A549 (cell line): ENCODE measurements at regions not wholly inside any gene's neighbourhood (a gene's known extent, or its start where the extent isn't known, plus 50 kb on each side); places are given as distances from the start of the nearest gene placed in this dataset.

Experiments
- ATAC-seq, 2 experiments: fragments of 200-7000 bp in 1 of 2; fragments of >200 bp in 1 of 2; cut with Nextera tagmentation in 1 of 2; cut with Tn5 transposase in 1 of 2; 3 replicates each; pipeline versions ENCODE4 v1.8.0 to v1.9.1; 2018 to 2020; ENCODE audit warnings: mild to moderate bottlenecking in 1 of 2, moderate library complexity in 1 of 2
- CTCF ChIA-PET: fragments of 300-600 bp; sonication (Branson Sonifier 250); formaldehyde crosslinking; extraction: SDS; loops from one replicate; lab custom pipeline; 2021; ENCODE audit warnings: antibody characterized with exemption, inconsistent platforms; lab: Yijun Ruan, JAX
- POLR2A ChIA-PET: fragments of 350-600 bp; formaldehyde crosslinking; extraction: SDS; loops from one replicate; lab custom pipeline; 2021; ENCODE audit warnings: antibody characterized with exemption, inconsistent platforms; lab: Yijun Ruan, JAX
- DNase-seq, 2 experiments: peaks; one replicate each; pipeline versions ENCODE4 v3.0.0 to v3.0.0-alpha.2; 2011 to 2016; ENCODE audit warnings: low read depth in 1 of 2, low spot score in 1 of 2
- FAIRE-seq: peaks from 2 replicates; lab custom pipeline; 2011; peaks lifted over from hg19 to GRCh38; lab: Jason Lieb, UNC
- H3K27ac ChIP-seq, 2 experiments: fragments of >200 bp; sonication (Bioruptor Twin); formaldehyde crosslinking; 3 replicates each; pipeline ENCODE4 v1.5.1; 2016 to 2017
- H3K4me1 ChIP-seq: fragments of >200 bp; sonication (Bioruptor Twin); formaldehyde crosslinking; 3 replicates; pipeline ENCODE4 v1.6.1; 2016
- H3K4me2 ChIP-seq: fragments of >200 bp; sonication (Bioruptor Twin); formaldehyde crosslinking; 3 replicates; pipeline ENCODE4 v1.6.1; 2016
- H3K4me3 ChIP-seq: fragments of >200 bp; sonication (Bioruptor Twin); formaldehyde crosslinking; 3 replicates; pipeline ENCODE4 v1.5.1; 2016
- H3K9me3 ChIP-seq: fragments of >200 bp; sonication (Bioruptor Twin); formaldehyde crosslinking; 3 replicates; pipeline ENCODE4 v1.6.1; 2016
- ATOH8 ChIP-seq: fragments of 250-450 bp; sonication (Bioruptor Pico); IDR thresholded peaks from 2 replicates; pipeline ENCODE4 v1.5.0; 2020; ENCODE audit warnings: low read depth, mild to moderate bottlenecking, moderate library complexity
- CBX8 ChIP-seq: fragments of 200-600 bp; sonication (generic); IDR thresholded peaks from 2 replicates; pipeline ENCODE4 v1.6.1; 2016
- E2F6 ChIP-seq: IDR thresholded peaks from 2 replicates; pipeline ENCODE4 v1.6.1; 2012; ENCODE audit warnings: low read depth, borderline replicate concordance
- ELK1 ChIP-seq: fragments of 150-350 bp; IDR thresholded peaks from 2 replicates; pipeline ENCODE4 v1.6.1; 2014; ENCODE audit warnings: low read depth, mild to moderate bottlenecking, low read length
- FOSL2 ChIP-seq, 2 experiments: fragments of 450-650 bp in 1 of 2; fragments of >200 bp in 1 of 2; sonication (Bioruptor Twin) in 1 of 2; formaldehyde crosslinking; IDR thresholded peaks; 2 replicates each; pipeline versions ENCODE4 v1.5.0 to v1.6.1; 2016 to 2020; ENCODE audit warnings: mild to moderate bottlenecking in 1 of 2, moderate library complexity in 1 of 2
- FOXS1 ChIP-seq: fragments of 250-450 bp; sonication (Bioruptor Pico); IDR thresholded peaks from 2 replicates; pipeline ENCODE4 v1.5.0; 2020; ENCODE audit warnings: mild to moderate bottlenecking, moderate library complexity
- HDAC2 ChIP-seq: fragments of 200-600 bp; sonication (generic); IDR thresholded peaks from 2 replicates; pipeline ENCODE4 v1.6.1; 2016
- HMGXB4 ChIP-seq: fragments of 250-450 bp; sonication (Bioruptor Pico); IDR thresholded peaks from 2 replicates; pipeline ENCODE4 v1.5.0; 2021; ENCODE audit warnings: mild to moderate bottlenecking, moderate library complexity, borderline replicate concordance
- HOXA7 ChIP-seq: fragments of 250-450 bp; sonication (Bioruptor Pico); IDR thresholded peaks from 2 replicates; pipeline ENCODE4 v1.5.0; 2020; ENCODE audit warnings: mild to moderate bottlenecking, moderate library complexity
- HOXB13 ChIP-seq: fragments of 250-450 bp; sonication (Bioruptor Pico); IDR thresholded peaks from 2 replicates; pipeline ENCODE4 v1.5.0; 2020; ENCODE audit warnings: low read depth, mild to moderate bottlenecking, moderate library complexity
- JUN ChIP-seq, 2 experiments: fragments of >200 bp; sonication (Bioruptor Twin); formaldehyde crosslinking; IDR thresholded peaks; 2 replicates in 1 of 2; 3 replicates in 1 of 2; pipeline ENCODE4 v1.6.1; 2016 to 2017
- JUNB ChIP-seq: fragments of >200 bp; sonication (Bioruptor Twin); formaldehyde crosslinking; IDR thresholded peaks from 2 replicates; pipeline ENCODE4 v1.6.1; 2016
- KDM1A ChIP-seq: fragments of 200-600 bp; sonication (generic); IDR thresholded peaks from 2 replicates; pipeline ENCODE4 v1.6.1; 2016; ENCODE audit warnings: low read depth, mild to moderate bottlenecking
- NFE2L2 ChIP-seq: fragments of 150-350 bp; conservative IDR thresholded peaks from 2 replicates; pipeline ENCODE4 v1.6.1; 2014; ENCODE audit warnings: low read length
- PHF8 ChIP-seq: fragments of 200-600 bp; sonication (generic); IDR thresholded peaks from 2 replicates; pipeline ENCODE4 v1.6.1; 2016; ENCODE audit warnings: low read depth, mild to moderate bottlenecking, antibody characterized with exemption, moderate library complexity, borderline replicate concordance
- RAD21 ChIP-seq, 2 experiments: fragments of >200 bp in 1 of 2; sonication (Bioruptor Twin) in 1 of 2; formaldehyde crosslinking in 1 of 2; IDR thresholded peaks in 1 of 2; conservative IDR thresholded peaks in 1 of 2; 2 replicates in 1 of 2; 3 replicates in 1 of 2; pipeline ENCODE4 v1.6.1; 2012 to 2018; ENCODE audit warnings: inconsistent platforms in 1 of 2
- RARB ChIP-seq: fragments of 250-450 bp; sonication (Bioruptor Pico); IDR thresholded peaks from 2 replicates; pipeline ENCODE4 v1.8.0; 2021; ENCODE audit warnings: mild to moderate bottlenecking, moderate library complexity
- RNF2 ChIP-seq: fragments of 200-600 bp; sonication (generic); IDR thresholded peaks from 2 replicates; pipeline ENCODE4 v1.6.1; 2016; ENCODE audit warnings: low read depth, mild to moderate bottlenecking, antibody characterized with exemption, moderate library complexity, borderline replicate concordance
- SREBF2 ChIP-seq: fragments of 450-650 bp; IDR thresholded peaks from 2 replicates; pipeline ENCODE4 v1.6.1; 2014; ENCODE audit warnings: mild to moderate bottlenecking, moderate library complexity
- ZFP36 ChIP-seq: fragments of 450-650 bp; IDR thresholded peaks from 2 replicates; pipeline ENCODE4 v1.6.1; 2014; ENCODE audit warnings: borderline replicate concordance; ENCODE audit not compliant: partially characterized antibody
- ZNF302 ChIP-seq: fragments of 250-450 bp; sonication (Bioruptor Pico); IDR thresholded peaks from 2 replicates; pipeline ENCODE4 v1.9.0; 2021; ENCODE audit warnings: inconsistent platforms, mild to moderate bottlenecking, moderate library complexity
- WGBS: methylation state at CpG from one replicate; pipeline ENCODE4 v1.1.6; 2017; ENCODE audit errors: missing lambda C conversion rate; 5-methylcytosine and 5-hydroxymethylcytosine counted together
- TF ChIP-seq, protein P1 (sequence below): fragments of >200 bp; sonication (Bioruptor Twin); formaldehyde crosslinking; IDR thresholded peaks from 3 replicates; pipeline ENCODE4 v1.5.1; 2016
- TF ChIP-seq, protein P2 (sequence below): fragments of >200 bp; sonication (Bioruptor Twin); formaldehyde crosslinking; IDR thresholded peaks from 2 replicates; pipeline ENCODE4 v1.6.1; 2016

- H3K27ac ChIP-seq, result no peak overlapping the region
- DNase-seq, result no peak
- H3K9me3 ChIP-seq, result no peaks in the 10 kb centered on the region
- WGBS, result 69% methylated on average over 3 of the region's 3 CpGs
- ChIA-PET POLR2A (no interaction called here), CTCF (no interaction called here)
- FAIRE-seq, result no peak
- no peak for TF ChIP-seq RNF2
- no peak for TF ChIP-seq SREBF2
- no peak for TF ChIP-seq RAD21 (conservative IDR thresholded peaks at IDR 0.05 in 1 of 2, IDR thresholded peaks at IDR 0.05 in 1 of 2)
- no peak for TF ChIP-seq RARB (CRISPR knock-in tag)
- TF ChIP-seq, protein P1, sequence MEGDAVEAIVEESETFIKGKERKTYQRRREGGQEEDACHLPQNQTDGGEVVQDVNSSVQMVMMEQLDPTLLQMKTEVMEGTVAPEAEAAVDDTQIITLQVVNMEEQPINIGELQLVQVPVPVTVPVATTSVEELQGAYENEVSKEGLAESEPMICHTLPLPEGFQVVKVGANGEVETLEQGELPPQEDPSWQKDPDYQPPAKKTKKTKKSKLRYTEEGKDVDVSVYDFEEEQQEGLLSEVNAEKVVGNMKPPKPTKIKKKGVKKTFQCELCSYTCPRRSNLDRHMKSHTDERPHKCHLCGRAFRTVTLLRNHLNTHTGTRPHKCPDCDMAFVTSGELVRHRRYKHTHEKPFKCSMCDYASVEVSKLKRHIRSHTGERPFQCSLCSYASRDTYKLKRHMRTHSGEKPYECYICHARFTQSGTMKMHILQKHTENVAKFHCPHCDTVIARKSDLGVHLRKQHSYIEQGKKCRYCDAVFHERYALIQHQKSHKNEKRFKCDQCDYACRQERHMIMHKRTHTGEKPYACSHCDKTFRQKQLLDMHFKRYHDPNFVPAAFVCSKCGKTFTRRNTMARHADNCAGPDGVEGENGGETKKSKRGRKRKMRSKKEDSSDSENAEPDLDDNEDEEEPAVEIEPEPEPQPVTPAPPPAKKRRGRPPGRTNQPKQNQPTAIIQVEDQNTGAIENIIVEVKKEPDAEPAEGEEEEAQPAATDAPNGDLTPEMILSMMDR, result no peak
- no peak for TF ChIP-seq NFE2L2
- no peak for TF ChIP-seq PHF8
- TF ChIP-seq E2F6, result no peak
- no peak for TF ChIP-seq HDAC2
- no peak for TF ChIP-seq HOXA7
- no peak for TF ChIP-seq ZNF302 (CRISPR knock-in tag)
- no peak for TF ChIP-seq KDM1A
- no peak for TF ChIP-seq JUNB
- TF ChIP-seq JUN (IDR thresholded peaks at IDR 0.05), result no peak
- no peak for TF ChIP-seq ATOH8
- no peak for TF ChIP-seq ELK1
- TF ChIP-seq, protein P2, sequence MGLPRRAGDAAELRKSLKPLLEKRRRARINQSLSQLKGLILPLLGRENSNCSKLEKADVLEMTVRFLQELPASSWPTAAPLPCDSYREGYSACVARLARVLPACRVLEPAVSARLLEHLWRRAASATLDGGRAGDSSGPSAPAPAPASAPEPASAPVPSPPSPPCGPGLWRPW, result no peak
- no peak; a peak in 1 of 6 replicates for ATAC-seq
- no peak overlapping the region for H3K4me3 ChIP-seq
- peaks cover 5% of the 10 kb centered on the region; the same call in 1 of the 3 replicates for H3K4me1 ChIP-seq
- H3K4me2 ChIP-seq, result no peak overlapping the region
Observed at GRCh38 chr2:150023044-150023443, 435.5 kb upstream of the MMADHC start.

DNA sequence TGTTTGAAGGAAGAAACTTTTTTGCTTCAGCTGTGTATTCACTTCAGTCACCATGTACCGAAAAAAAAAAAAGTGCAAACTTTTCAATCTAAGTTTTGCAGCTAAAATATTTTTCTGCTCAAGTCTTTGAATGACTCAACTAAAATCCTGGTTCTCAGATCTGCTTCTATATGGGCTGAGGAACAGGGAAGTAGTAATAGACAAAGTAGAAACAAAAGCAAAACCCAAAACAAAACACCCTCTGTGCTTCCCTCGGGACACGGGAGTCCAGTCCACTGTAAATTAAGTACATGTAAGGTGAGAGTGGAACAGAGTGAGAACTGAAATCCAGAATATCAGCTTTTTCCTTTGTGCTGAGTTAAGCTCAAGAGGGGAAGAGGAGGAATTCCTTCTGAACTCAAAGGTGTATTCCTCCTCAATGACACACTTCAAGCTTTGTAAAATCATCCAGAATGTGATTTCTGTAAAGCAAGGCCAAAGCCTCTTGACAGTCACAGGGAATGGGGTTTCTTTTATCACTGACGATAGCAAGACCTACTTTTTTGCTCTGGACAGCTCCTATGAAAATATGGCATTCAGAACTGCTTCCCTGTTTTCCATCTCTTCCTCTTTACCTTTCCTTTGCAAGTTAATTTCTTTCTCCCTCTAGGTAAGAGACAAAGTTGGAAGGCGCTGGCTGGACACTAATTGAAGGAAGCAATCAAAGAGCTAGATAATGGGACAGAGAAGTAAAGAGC lies 433.5 kb upstream of the MMADHC start:
- 93% methylated on average over 5 of the region's 5 CpGs for WGBS
- no peak for ATAC-seq
- CTCF ChIA-PET, result no interaction called here
- no peak overlapping the region for H3K4me3 ChIP-seq
- TF ChIP-seq HMGXB4 (no peak), CBX8 (no peak), RNF2 (no peak), FOSL2 (IDR thresholded peaks at IDR 0.05) (no peak), FOSL2 (CRISPR knock-in tag; IDR thresholded peaks at IDR 0.05) (no peak), ZNF302 (CRISPR knock-in tag) (no peak), JUNB (no peak), HOXB13 (no peak), ZFP36 (no peak), FOXS1 (CRISPR knock-in tag) (no peak)
- TF ChIP-seq, all 56 proteins: peak for 0
- FAIRE-seq (no peak), DNase-seq (no peak)
- Histone ChIP-seq H3K4me2 (no peak overlapping the region), H3K4me1 (0 out of 3 replicates have a peak, but pooled peaks cover 2% of the 10 kb centered on the region), H3K9me3 (no peaks in the 10 kb centered on the region), H3K27ac (peak overlapping the region in 1 of 2 experiments; percentile 28; a peak in 1 of 6 replicates)
- POLR2A ChIA-PET, result no interaction called here
